ELF-1 (cell line): ENCODE measurements at regions not wholly inside any gene's neighbourhood (a gene's known extent, or its start where the extent isn't known, plus 50 kb on each side); places are given as distances from the start of the nearest gene placed in this dataset.

ENCODE experiments used
- DNase-seq: peaks from one replicate; pipeline ENCODE4 v3.0.0-alpha.2; 2016; ENCODE audit warnings: low read depth, low spot score

DNA sequence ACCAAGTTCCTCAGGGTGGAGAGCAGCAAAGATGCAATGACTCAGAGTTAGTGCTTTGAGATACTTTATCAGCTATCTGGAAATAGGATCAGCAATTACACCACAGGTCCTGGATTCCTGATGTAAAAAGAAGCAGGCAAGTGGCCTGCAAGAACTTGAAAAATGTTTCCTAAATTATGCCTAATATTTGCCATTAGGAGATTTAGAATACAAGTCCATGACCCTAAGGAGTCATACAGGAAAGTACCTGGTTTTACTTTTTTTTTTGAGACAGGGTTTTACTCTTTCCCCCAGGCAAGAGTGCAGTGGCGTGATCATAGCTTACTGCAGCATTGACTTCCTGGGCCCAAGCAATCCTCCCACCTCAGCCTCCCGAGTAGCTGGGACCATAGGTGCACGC, 78.8 kb upstream of the CRBN start:
- DNase-seq = no peak

- DNase-seq = no peak
These were observed 62.1 kb upstream of the CRBN start for GRCh38 chr3:3241596-3241995.

GRCh38 chr3:3240986-3241385, 61.5 kb upstream of the CRBN start:
- no peak for DNase-seq

DNA sequence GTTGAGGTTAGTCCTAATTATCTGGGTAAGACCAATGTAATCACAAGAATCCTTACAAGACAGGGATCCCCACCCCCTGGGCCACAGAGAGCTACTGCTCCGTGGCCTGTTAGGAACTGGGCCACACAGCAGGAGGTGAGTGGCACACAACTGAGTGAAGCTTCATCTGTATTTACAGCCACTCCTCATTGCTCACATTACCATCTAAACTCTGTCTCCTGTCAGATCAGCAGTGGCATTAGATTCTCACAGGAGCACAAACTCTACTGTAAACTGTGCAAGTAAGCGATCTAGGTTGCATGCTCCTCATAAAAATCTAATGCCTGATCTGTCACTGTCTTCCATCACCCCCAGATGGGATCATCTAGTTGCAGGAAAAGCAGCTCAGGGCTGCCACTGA, 58.5 kb upstream of the CRBN start:
- no peak for DNase-seq

GRCh38 chr3:3232251-3232650, 52.8 kb upstream of the CRBN start:
- DNase-seq = no peak
